Tibial artery (tissue), 4 donors: ENCODE measurements at regions not wholly inside any gene's neighbourhood (a gene's known extent, or its start where the extent isn't known, plus 50 kb on each side); places are given as distances from the start of the nearest gene placed in this dataset.

ENCODE experiments used
- DNase-seq, 2 donors: peaks; one replicate each; pipeline ENCODE4 v3.0.0-alpha.2; 2019
- H3K27ac ChIP-seq, 2 donors: fragments of 200-600 bp; sonication (generic) in 1 of 2; 1 replicate in 1 of 2; 2 replicates in 1 of 2; pipeline ENCODE4 v1.5.1; 2018 to 2019; ENCODE audit warnings: mild to moderate bottlenecking in 1 of 2
- H3K27me3 ChIP-seq, 2 donors: fragments of 200-600 bp; sonication (generic) in 1 of 2; one replicate each; pipeline versions ENCODE4 v1.5.1 to v1.6.0; 2016 to 2019
- H3K36me3 ChIP-seq, 3 donors: fragments of 200-600 bp; sonication (generic) in 2 of 3; one replicate each; pipeline ENCODE4 v1.5.1; 2016 to 2019; ENCODE audit warnings: mild to moderate bottlenecking in 2 of 3
- H3K4me1 ChIP-seq, 4 donors: fragments of 200-600 bp; sonication (generic) in 2 of 4; 1 replicate in 3 of 4; 2 replicates in 1 of 4; pipeline ENCODE4 v1.5.1; 2016 to 2019
- H3K4me3 ChIP-seq, 2 donors: fragments of 200-600 bp; sonication (generic) in 1 of 2; 1 replicate in 1 of 2; 2 replicates in 1 of 2; pipeline ENCODE4 v1.5.1; 2018 to 2019; ENCODE audit warnings: mild to moderate bottlenecking in 2 of 2
- H3K9me3 ChIP-seq, 3 donors: fragments of 200-600 bp; sonication (generic) in 1 of 3; one replicate each; pipeline ENCODE4 v1.5.1; 2016 to 2019
- intact Hi-C: fragments of 100-400 bp; cut with DNase I; formaldehyde crosslinking; loops from one replicate; pipeline ENCODE4 v1.15.0; 2023; ENCODE audit warnings: low total_unique reads
- TF ChIP-seq, protein P1 (sequence below), 2 experiments: fragments of 200-600 bp in 1 of 2; fragments of 450-650 bp in 1 of 2; IDR thresholded peaks; one replicate each; pipeline ENCODE4 v1.5.1; 2017 to 2019; ENCODE audit warnings: antibody characterized with exemption in 2 of 2, mild to moderate bottlenecking in 1 of 2, moderate library complexity in 1 of 2

DNA sequence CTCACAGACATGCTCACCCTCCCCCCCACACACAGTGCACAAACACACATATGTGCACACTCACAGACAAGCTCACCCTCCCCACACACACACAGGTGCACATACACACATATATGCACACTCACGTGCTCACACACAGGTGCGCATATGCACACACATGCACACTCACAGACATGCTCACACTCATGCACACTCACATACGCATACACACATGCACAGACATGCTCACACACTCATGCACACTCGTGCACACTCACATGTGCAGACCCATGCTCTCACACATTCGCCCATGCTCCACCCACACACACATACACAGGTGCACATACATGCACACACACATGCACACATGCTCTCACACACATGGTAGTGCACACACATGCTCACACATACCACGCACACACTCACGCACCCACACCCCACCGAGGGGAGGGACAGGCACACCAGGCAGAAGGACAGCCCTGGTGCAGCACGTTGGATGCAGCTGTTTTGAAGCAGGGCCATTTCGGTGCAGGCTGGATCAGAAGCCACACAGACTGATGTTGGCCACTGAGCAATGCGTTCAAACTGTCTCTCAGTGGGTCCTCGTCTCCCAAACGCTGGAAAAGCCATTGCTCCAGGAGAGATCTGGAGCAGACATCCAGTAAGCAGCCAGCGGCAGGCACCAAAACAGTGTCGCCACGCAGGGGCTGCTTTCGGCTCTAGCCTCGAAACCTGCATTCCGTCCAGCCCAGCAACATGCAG lies 86.2 kb upstream of the ZNF469 start:
- Histone ChIP-seq H3K4me3 (no peak overlapping the region), H3K9me3 (no peaks in the 10 kb centered on the region), H3K36me3 (no peaks in the 10 kb centered on the region), H3K27ac (no peak overlapping the region), H3K4me1 (peaks cover 0 to 21% (median 18%) of the 10 kb centered on the region in 4 donors), H3K27me3 (no peaks in the 10 kb centered on the region)
- TF ChIP-seq, protein P1, sequence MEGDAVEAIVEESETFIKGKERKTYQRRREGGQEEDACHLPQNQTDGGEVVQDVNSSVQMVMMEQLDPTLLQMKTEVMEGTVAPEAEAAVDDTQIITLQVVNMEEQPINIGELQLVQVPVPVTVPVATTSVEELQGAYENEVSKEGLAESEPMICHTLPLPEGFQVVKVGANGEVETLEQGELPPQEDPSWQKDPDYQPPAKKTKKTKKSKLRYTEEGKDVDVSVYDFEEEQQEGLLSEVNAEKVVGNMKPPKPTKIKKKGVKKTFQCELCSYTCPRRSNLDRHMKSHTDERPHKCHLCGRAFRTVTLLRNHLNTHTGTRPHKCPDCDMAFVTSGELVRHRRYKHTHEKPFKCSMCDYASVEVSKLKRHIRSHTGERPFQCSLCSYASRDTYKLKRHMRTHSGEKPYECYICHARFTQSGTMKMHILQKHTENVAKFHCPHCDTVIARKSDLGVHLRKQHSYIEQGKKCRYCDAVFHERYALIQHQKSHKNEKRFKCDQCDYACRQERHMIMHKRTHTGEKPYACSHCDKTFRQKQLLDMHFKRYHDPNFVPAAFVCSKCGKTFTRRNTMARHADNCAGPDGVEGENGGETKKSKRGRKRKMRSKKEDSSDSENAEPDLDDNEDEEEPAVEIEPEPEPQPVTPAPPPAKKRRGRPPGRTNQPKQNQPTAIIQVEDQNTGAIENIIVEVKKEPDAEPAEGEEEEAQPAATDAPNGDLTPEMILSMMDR (IDR thresholded peaks at IDR 0.05), result no peak
- DNase-seq, result no peak
- intact Hi-C loops, result no loop called here

DNA sequence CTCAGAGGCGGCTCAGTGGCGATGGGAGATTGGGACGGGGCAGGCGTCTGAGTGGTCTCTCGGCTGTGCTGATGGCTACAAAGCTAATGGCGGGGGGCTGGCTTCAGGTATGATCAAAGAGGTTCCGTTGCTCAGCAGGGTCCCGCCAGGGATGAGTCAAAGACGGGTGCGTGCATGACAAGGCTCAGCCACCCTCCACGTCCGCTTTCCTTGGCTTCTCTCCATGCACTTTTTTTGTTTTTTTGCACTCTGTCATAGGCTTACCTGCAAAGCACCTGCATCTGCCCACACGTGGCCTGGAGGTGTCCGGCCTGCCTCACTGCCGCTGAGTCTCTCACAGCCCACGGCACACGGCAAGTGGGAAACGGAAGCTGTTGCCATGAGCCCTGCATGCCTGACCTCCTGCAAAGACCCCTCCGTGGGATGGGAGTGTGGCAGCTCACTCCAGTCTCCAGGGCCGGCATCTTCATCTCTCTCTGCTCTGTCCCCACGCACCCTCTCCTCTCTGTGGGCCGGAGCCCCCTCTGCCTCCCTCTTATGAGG lies 85.5 kb upstream of the ZNF469 start:
- H3K9me3 ChIP-seq, result no peaks in the 10 kb centered on the region
- intact Hi-C loops, result no loop called here

DNA sequence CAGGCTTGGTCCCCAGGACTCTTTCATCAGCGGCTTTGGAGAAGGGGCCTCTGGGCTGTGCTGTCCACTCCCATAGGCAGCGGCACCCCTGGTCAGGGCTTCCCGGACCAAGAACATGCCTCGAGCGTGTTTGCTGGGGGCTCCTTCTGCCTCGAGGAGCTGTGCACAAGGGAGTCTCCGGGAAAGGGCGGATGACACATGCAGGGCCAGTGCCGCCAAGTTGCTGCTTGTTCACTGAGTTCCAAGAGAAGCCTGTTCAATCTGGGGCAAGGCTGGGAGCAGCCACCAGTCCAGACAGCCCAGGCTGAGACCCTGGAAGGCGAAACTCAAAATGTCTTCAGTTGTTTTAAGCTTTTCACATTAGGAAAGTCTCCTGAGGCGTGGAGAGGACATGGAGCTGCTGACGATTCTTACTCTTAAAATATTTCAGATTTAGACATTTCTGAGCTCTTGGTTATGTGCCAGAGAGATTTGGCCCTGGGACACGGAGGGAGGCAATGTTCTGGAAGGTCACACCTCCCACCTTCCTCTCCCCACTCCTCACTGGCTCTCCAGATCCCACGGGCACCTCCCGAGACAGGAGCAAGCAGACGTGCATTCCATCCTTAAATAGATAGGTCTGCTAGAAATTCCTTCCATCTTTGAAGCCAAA lies 84.5 kb upstream of the ZNF469 start:
- H3K4me3 ChIP-seq, result no peak overlapping the region
- H3K4me1 ChIP-seq, result peaks cover 0 to 21% (median 18%) of the 10 kb centered on the region in 4 donors
- H3K27me3 ChIP-seq, result no peaks in the 10 kb centered on the region
- no peaks in the 10 kb centered on the region for H3K9me3 ChIP-seq
- H3K27ac ChIP-seq, result peak overlapping the region; percentile 65 to 74
- H3K36me3 ChIP-seq, result no peaks in the 10 kb centered on the region
- peak; percentile 65 to 85 for DNase-seq
- TF ChIP-seq, protein P1 (IDR thresholded peaks at IDR 0.05), result no peak
- intact Hi-C loops, result no loop called here

More for the DNA sequence above, 85.5 kb upstream of the ZNF469 start:
- no peak for DNase-seq
- Histone ChIP-seq H3K4me1 (peaks cover 0 to 21% (median 18%) of the 10 kb centered on the region in 4 donors), H3K27ac (no peak overlapping the region), H3K36me3 (no peaks in the 10 kb centered on the region), H3K4me3 (no peak overlapping the region), H3K27me3 (no peaks in the 10 kb centered on the region)
- TF ChIP-seq, protein P1 (IDR thresholded peaks at IDR 0.05), result no peak

DNA sequence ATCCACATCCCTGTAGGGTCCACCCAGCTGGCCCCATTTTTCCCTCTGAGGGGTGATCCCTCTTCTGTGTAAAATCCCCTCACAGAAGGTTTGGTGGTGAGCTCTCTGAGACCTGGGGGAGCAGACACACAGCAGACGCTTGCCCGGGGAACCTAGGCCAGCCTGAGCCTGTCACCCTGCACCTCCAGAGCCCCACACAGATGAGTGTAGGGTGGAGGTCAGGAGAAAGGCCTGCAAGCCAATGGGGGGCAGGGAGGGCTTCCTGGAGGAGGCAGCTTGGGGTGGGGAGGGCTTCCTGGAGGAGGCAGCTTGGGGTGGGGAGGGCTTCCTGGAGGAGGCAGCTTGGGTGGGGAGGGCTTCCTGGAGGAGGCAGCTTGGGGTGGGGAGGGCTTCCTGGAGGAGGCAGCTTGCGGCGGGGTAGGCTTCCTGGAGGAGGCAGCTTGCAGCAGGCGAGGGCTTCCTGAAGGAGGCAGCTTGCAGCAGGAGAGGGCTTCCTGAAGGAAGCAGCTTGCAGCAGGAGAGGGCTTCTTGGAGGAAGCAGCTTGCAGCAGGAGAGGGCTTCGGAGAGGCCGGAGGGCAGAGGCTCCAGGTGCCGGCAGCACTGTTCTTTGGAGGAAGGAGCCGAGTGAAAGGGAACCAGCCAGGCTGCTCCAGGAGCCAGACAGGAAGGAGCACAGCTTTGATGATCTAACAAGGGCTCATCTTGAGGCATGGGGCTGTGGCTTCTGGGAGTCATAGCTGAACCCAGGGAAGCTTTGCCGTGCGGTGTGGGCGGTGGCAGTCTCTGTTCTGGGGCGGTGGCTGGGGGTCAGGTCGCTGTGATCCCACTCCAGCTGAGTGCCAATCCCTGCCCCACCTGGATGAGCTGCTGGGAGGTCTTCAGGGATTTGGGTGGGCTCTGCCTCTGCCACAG lies 83.7 kb upstream of the ZNF469 start:
- peaks cover 0 to 26% (median 23%) of the 10 kb centered on the region in 4 donors for H3K4me1 ChIP-seq
- H3K9me3 ChIP-seq, result no peaks in the 10 kb centered on the region
- H3K27me3 ChIP-seq, result no peaks in the 10 kb centered on the region
- TF ChIP-seq, protein P1 (IDR thresholded peaks at IDR 0.05), result no peak
- DNase-seq, result no peak
- intact Hi-C loops, result no loop called here
- H3K36me3 ChIP-seq, result no peaks in the 10 kb centered on the region
- no peak overlapping the region for H3K4me3 ChIP-seq
- peak overlapping the region; percentile 65 to 74 for H3K27ac ChIP-seq

DNA sequence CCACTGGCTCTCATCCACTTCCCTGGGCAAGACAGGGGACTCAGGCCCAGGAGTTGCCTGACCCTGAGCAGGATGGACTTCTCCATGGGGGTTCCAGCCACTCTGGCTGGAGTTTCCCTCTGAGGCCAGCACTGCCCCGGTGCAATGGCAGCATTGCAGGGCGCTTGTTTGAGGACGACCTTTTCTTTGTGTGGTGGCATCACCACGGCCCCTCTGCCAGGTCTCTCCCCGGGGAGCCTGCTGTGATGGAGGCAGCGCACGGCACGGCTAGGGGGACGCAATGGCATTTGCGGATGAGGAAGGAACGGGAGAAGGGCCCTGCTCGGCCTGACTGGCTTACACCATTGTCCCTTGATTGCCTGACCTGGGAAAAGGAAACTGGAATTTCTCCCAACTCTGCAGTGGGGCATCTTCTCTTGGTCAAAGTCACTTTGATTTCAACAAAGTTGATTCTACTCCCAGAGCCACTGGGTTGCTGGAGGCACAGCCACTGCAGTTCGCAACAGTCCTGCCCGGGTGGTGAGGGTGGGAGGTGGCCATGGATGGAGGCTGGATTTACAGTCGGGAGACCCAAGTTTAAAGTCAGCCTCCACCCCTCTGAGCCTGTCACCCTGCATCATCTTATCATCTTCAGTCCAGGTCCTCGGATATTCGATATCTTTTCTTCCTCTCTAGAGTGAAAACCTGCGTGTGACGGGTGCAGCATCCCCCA lies 82.9 kb upstream of the ZNF469 start:
- intact Hi-C loops, result no loop called here
- H3K9me3 ChIP-seq, result no peaks in the 10 kb centered on the region
- TF ChIP-seq, protein P1 (IDR thresholded peaks at IDR 0.05), result no peak
- no peaks in the 10 kb centered on the region for H3K27me3 ChIP-seq
- H3K36me3 ChIP-seq, result no peaks in the 10 kb centered on the region
- H3K4me3 ChIP-seq, result no peak overlapping the region
- DNase-seq, result no peak
- peaks cover 0 to 35% (median 30%) of the 10 kb centered on the region in 4 donors for H3K4me1 ChIP-seq
- no peak overlapping the region for H3K27ac ChIP-seq
